Activated CD4-positive, alpha-beta T cell treated with anti-CD3 and anti-CD28 coated beads, Interleukin-2, amount 50 U/mL, for 48 hours (primary cell): ENCODE measurements at regions not wholly inside any gene's neighbourhood (a gene's known extent, or its start where the extent isn't known, plus 50 kb on each side); places are given as distances from the start of the nearest gene placed in this dataset.

Experiments
- DNase-seq, 2 experiments: peaks; one replicate each; pipeline ENCODE4 v3.0.0-alpha.2; 2020

DNA sequence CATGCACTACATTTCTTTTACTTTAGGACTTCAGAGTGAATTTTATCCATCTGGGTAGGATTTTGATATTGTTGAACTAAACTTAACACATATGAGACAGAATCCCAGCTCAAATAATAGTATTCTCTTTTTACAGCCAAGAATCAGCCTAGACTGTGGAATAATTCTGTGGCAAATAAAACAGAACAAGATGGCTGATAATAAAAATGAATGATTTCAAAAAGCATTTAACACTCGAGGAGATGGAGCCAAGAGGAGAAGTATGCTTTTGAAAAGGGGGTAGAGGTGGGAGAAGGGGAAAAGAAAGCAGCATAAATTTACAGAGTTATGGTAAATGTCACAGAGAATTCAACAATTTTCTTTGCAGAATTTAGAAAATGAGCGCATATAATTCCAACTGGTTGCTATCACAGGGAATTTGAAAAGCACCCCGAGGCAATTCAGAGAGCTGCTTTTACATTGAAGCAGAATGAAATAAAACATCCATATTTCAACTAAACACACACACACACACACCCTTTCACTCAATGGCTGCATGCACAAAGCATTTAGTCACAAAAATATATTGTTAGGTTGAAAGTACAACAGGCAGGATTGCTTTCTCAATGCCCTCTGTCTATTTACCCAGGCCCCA is 60.2 kb upstream of the DMAC1 start:
- no peak for DNase-seq

DNA sequence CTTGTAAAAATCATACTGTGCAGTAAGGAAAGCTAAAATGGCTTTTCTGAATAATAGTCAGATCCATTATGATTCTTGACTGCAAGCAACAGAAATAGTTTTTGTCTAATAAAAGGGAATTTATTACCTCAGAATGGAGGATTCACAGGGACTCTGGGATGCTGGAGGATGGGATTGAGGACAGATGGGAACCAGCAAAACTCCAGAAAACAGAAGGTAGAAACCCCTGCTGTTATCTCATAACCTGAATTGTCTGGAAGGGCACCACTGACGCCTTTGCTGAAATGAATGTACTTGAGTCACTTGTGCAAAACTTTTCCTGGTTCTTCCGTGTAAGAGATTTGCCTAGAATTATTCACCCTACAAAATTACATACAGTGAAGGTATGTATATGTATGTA is 58.6 kb upstream of the DMAC1 start:
- no peak for DNase-seq

DNA sequence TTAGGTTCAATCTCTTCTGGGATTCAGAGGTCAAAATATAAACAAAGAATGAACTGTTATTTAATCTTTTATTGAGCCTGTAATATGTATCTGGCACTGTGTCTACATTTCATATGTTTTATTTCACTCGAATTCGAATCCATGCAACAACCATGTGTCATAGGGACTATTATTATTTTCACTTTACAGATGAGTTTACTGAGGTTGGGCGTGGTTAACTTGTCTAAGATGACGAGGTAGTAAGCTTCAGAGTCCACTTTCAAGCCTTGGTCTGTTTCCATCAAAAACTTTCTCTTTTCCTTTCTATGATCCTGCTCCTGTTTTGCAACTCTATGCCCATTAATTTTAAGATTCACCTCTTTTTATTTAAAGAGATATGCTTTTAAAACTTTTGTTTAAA is 55.2 kb upstream of the DMAC1 start:
- no peak for DNase-seq
